GOT3 (cell line): ENCODE measurements at regions not wholly inside any gene's neighbourhood (a gene's known extent, or its start where the extent isn't known, plus 50 kb on each side); places are given as distances from the start of the nearest gene placed in this dataset.

ENCODE experiments used
- DNase-seq: peaks from one replicate; lab custom pipeline; 2025; ENCODE audit warnings: mixed read lengths; lab: John Stamatoyannopoulos, UW

DNA sequence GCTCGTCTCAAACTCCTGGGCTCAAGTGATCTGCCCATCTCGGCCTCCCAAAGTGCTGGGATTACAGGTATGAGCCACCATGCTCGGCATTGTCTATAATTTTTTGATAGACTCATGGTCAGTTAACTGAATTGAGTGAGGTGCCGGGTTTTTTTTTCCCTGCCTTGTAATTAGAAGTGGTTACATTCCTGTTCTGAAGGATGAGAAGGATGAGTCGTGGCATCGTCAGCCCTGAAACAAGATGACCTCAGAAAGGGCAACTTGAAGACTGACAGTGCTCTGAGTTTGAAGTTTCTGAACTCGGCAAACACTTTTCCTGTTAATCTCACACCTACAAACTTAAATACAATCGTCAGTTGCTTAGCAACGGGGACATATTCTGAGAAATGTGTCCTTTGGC lies 158.7 kb upstream of the PDE10A start:
- no peak for DNase-seq

DNA sequence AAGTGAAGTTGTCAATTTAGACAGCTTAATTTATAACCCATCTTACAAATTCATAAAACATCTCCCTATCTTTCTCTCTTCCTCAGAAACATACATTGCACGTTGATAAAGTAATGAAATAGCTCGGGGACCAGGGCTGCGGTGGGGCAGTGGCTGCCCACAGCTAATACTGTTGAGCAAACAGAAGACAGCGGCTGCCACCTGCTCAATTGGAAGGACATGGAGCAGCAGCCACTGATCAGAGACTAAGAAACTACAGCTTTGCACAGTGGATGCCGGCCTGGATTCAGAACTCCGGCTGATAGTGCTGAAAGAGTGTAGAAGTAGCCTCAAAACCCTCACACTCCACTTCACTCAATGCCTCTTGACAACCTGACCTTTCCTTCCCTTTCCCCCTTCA lies 157.9 kb upstream of the PDE10A start:
- no peak for DNase-seq

DNA sequence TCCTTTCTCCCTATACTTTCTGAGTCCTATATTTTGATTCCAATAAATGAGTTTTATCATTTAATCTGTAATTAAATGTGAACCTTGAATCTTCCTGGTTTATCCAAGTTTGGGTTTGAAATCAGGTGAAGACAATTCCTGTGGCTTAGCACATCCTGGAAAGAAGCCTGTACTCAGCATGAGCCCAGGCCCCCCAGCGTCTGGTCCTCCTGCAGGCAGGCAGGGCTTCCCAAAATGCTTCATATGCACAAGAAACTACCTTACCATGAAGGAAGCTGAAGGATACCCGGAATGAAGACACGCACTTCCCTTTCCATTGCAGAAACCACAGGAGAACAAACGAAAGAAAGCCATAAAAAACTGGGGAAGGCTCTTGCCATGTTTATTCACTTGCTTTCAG lies 157.4 kb upstream of the PDE10A start:
- no peak for DNase-seq

DNA sequence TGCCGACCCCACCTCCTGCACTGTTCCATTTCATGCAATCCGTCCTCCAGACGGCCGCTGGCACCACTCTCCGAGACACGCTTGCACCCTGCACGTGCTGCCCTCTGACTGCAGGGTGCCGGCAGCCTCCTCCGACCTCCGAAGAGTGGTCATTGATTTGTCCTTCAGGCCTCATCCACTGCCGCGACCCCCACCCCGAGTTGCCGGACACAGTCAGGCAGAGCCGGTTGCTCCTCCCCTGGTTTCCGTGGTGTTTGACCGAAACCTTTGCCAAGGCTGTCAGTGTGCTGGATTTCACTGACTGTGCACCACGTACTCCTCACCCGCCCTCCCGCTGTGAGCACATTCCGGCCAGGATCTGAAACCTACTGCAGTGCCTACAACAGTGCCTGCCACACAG lies 156.4 kb upstream of the PDE10A start:
- DNase-seq = peak; percentile 14

DNA sequence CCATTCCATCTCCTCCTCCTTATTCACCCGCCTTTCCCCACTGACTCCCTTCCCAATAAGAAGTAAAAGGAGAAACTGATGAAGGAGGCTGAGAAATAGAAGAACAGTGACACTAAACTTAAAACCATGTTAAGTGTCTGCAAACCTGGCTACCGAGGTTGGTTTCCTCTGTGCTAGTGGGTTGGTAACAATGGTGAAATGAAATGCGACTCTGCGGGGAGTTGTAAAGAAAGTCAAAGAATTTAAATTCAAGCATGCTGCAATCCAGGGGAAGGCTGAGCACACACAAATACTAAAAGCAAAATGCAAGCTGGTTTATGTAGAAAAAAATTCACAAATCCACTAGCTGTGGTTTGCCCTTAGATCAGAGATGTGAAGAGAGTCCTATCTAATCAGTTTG lies 155.2 kb upstream of the PDE10A start:
- DNase-seq = no peak

DNA sequence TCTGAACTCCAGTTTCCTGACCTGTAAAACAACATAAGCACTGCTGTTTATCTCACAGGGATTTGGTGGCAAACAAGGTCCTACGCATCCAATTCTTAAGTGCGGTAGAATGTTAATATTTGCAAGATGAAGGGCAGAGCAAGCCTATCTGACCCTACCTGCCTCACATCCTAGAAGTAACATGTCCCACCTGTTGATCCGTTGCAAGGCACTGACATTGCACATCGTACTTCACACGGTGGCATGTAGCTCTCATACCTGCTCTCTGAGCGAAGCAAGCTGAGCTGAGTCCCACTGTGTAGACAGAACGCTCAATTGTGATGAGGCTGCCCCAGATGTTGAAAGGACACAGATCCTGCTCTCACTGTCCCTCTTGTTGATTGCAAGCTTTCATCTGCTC lies 154.7 kb upstream of the PDE10A start:
- no peak for DNase-seq

DNA sequence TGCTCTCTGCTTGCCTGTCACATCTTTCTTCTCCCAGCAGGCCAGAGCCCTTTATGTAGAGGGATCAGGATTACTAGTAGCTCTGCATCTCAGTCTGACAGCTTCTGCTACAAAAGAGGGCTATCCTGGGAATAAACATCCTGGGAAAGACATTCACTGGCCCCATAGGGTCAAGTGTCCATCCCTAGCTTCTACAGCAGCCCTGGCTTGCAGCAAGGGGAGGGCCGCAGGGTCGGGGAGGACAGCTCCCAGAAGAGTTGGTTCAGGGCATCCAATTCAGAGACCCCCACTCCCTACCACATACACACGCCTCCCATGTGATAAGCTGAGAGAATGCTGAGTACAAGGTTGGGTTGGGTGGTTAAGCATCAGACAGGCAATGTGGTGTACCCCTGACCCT lies 154.1 kb upstream of the PDE10A start:
- DNase-seq = no peak

DNA sequence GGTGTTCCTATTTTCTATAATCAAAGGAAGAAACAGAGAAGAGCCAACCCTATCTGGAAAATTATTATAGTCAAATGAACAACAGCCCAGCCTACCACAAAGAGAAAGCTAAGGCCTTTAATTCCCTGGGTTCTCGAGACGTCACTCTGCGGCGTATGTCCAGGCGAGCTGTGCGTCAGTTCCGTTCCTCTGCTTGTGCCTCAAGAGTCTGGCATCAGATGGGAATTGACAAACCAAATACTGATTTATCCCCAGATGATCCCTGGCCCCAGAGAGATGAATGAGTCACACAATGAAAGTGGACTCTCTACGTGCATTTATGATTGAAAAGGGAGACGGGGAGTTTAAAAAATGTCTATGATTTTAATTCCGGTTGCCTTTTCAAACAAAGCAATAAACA lies 151.6 kb upstream of the PDE10A start:
- DNase-seq = no peak

DNA sequence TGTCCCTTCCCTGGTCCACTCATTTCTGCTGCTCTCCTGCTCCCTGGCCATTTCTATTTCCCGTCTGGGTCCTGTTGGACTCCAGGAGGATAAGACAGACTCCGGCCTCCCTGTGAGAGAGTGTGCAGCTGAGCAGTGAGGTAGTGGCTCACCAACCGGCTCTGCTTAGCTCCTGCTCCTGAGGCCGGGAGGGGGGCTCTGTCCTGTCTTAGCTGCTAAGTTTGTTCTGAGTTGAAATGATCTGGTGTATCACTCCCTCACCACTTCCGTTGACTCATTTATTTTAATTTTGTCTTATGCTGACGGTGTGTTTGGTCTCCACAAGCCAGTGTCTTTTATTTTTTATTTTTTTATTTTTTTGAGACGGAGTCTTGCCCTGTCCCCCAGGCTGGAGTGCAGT lies 148.5 kb upstream of the PDE10A start:
- DNase-seq = no peak

DNA sequence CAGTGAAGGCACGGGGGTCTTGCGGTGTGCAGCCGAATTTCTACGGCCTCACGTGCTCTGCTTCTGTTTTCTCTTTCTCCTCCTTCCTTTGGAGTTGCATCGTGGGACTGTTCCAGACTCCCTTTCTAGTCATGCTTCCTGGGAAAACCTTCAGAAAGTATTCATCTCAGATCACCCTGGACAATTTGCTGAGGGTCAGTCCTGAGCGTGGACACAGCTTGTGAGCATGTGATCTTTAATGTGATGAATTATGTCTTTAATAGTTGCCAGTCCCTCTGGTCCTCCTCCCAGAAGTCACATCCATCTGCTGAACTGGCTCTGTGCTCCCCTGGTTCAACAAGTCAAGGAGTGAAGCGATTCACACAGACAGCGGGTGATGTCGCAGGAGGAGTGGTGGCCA lies 145.0 kb upstream of the PDE10A start:
- DNase-seq = no peak

DNA sequence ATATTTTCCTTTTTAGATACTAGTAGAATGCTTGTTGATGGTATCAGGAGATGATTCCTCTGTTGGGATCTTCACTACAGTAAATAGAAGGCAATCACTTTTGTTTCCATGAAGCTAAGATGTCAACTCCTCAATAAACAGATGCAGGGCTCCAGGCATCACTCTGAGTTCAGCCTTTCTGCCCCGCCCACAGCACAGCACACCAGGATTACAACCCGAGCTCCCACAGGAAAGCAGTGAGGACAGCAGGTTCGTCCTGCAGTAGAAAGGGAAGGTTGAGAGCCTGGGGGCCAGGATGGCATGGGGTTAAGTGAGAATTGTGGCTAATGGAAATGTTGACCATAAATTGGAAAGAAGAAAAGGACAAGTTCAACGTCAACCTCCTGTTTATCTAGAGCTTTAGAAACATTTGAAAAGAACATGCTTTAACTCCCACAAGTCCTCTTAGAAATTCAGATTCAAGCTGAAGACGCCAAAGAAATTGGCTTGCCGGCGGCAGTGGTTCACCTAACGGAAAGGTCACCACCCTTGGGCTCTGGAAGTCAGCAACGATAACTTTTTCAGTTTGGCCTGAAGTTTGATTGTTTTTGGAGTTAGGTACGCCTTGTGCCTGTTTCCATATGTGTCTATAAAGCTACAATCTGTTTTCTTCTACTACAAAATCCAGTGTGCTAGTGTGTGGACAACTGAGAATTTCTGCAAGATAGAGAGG lies 144.4 kb upstream of the PDE10A start:
- DNase-seq = no peak

DNA sequence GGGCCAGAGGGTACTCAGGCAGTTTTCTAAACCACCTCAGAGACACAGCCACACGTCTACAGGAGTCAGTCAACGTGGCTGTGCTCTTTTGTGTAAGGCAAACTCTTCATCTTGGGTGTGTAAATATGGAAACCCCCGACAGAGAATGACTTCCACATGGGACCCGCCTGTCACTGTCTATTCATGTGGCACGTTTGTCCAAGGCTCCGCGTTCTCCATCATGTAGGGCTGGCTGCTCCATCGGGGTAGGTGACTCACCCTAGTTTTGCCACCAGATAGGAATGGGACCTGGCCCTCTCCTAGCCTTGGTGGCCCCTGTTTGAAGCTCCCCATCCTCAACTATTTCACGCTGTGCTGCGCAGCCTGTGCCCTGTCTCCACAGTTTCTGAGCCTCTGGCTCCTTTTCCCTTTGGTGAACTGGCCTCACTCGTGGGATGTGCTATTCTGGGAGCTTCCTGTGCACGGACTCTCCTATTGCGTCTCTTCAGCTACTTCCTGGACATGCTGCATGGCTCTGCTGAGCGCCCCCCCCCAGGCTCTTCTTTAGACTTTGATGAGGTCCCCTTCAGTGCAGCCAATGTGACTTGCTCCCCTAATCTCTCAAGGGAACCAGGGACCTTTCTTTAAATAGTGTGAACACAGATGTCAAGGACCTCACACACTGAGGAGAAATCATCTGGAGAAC lies 143.2 kb upstream of the PDE10A start:
- DNase-seq = no peak

DNA sequence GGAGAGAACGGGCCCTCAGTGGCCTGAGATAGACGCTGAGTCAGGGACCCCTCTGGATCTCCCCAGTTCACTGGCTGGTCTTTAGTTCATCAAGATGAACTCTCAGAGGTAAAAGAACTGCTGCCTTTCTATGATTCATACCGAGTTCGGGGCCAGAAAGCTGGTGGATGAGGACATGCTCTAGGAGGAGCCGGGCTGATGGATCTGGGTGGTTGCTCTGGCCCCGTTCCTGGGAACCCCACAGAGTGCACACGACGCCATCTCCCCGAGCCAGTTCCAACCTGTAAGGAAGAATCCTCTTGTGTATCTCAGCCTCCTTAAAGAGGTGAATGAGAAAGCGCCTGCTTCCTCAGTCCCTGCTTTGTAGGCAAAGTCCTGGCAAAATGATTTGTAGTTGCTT lies 142.6 kb upstream of the PDE10A start:
- DNase-seq = no peak

DNA sequence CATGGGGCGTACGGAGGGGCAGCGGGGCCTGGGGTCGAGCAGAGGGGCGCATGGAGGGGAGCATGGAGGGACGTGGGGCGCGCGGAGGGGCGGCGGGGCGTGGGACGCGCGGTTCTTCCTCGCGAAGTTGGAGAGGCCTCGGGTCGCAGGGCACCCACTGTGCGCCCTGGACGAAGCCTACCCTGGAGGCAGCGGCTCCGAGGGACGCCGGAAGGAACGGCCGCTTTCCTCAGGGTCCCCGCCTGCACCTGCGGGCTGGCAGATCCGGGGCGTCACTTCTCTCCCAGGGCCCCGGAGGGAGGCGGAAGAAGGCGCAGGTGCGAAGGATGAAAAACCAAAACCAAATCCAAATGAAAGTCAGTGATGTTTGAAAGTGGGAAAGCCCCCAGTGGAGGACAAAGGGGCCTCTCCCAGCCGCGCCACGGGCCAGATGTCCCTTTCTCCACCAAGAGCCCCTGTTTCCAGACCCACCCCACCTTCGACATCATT lies 142.1 kb upstream of the PDE10A start:
- no peak for DNase-seq

DNA sequence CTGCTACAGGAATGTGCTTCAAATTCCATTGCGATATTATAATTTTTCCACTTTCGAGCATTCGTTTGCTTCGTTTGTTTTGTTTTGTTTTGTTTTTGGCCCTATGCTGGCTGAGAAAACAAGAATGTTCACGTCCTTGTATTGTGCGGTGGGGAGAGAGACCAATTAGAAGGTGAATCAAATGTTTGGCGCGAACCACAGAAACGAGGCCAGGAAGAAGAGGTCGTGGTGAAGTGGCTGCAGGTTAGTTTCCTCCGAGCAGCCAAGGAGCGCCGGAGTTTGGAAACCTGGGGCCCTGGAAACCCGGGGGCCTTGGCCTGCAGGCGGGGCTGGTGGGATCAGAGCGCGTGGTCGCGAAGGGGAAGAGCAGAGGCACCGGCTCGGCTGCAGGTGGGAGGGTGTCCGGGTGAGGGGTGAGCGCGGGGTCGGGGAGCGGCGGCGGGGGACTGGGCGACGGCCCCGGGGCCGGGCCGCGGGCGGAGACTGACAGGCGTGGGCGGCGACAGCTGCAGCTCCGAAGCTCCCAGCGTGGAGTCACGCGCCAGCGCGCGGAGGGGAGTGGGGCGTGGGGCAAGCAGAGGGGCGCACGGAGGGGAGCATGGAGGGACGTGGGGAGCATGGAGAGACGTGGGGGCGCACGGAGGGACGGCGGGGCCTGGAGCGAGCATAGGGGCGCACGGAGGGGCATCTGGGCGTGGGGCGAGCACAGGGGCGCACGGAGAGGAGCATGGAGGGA lies 141.5 kb upstream of the PDE10A start:
- DNase-seq = no peak

DNA sequence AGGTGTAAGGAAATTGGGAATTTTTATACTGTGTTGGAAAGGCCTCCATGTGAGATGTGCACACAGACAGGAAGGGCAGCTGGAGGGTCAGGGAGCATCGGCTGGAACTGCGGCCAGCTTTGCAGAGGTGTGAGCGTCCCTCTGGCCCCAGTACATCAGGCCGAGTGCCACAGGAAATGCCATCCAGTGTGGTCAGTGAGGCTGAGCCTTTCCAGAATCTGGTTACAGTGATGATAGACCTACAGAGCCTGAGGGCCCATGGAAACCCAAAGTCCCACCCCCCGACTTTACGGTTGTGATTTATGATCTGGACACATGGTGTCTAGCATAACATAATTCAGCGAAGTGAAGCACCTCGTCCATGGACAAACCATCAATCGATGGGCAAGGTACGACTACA lies 137.3 kb upstream of the PDE10A start:
- DNase-seq = no peak

DNA sequence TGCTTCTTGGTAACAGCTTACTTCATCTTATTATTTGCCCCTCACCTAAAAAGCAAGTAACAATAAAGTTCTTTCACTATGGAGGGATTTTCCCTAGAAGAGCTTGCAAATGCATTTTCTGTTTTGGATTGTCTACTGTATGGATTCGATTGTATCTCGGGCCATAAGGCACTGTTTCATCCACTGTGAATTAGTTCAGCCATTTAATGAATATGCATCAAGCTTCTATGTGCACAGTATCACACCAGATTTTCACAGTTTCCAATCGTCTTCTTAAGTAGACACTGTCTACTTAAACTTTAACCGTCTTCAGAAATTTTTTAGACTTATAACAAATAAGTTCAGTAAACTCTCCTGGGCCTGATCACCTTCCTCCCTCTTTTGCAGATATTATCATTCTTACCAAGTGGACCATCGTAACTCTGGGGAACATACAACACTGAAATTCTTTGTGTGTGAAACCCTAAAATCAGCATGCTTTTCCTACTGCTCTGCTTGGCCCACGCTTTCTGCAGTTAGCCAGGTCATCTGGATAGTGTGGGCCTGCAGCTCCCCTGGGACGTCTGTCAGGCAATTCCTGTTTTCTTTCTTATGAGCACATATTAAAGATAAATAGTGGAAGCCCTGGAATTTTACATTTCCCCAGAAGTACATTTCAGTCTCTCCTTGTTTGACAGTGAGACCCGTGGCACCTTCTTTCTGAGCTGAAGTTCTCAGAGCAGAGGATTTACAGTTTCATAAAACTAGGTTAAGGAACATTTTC lies 136.5 kb upstream of the PDE10A start:
- DNase-seq = peak; percentile 25

DNA sequence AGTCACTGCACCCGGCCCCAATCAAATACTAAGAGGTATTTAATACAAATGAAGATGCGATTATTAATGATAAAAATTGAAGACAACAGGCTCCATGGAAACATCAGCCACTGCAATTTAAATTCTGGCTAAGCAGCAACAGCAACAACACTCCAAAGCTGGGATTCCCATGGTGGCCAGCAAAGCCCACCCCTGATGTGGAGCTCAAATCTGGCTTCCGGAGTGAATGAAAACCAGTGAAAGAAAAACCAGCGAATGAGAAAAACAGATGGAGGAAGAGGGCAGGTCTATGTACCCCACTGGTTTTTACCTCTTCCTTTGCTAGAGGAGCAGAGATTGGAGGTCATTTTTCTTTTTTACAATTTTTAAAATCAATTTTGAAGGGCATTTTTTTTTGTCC lies 135.9 kb upstream of the PDE10A start:
- DNase-seq = no peak

DNA sequence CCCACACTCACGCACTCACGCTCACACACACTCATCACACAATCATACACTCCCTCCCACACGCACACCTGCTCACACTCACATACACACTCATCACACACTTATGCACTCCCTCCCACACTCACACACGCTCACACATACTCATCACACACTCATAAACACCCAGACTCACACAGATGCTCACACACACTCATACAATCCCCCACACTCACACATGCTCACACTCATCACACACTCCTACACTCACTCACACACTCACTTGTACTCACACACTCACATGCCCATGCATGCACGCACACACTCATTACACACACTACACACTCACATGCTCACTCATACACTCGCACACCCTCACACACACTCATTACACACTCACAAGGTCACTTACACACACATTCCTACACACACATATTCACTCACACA lies 131.1 kb upstream of the PDE10A start:
- DNase-seq = no peak

DNA sequence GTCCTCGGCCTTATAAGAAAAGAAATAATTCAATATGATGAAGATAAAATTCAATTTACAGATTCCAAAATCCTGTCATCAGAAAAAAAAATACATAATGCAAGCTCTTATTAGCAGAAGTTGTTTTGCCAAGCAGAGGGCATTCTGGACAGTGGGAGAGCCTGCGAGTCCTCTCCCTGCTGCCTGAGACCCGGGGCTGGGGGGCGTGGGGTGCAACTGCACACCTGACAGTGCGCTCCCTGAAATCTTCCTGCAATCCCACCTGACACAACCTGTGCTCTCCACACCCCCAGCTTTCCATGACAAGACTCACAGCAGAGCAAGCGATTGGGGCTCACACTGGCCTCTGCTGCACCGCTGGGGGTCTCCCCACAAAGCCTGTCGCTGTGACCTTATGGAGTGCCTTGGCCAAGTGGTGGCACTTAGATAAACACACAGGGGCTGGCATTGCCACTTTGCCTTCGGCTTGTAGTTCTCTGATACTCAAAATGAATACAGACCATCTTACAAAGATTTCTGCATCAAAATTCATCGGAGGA lies 130.3 kb upstream of the PDE10A start:
- no peak for DNase-seq

DNA sequence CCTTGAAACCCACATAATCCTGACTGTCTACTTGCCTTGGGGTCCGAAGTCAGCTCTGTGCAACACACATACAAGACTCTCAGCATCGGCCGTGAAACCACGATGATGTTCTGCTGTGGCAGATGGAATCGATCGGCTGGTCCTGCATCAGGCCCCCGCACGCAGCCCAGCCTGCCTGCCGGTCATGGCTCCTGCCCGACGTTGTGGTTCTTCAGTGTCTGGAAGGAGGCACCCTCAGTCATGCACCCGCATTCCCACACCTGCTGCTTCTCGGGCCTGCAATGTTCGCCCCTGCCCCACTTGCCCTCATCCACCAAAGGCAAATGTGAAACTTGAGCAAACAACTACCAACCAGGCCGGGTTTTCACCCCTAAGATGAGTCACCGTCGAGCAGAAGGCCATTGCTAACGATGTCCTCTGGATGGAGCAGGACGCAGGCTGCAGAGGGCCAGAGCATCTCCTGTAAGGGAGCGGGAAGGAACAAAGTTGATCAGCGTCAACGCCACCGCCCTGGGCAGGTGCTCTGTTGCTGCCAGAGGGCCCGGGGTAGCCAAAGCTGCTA lies 128.9 kb upstream of the PDE10A start:
- DNase-seq = no peak

DNA sequence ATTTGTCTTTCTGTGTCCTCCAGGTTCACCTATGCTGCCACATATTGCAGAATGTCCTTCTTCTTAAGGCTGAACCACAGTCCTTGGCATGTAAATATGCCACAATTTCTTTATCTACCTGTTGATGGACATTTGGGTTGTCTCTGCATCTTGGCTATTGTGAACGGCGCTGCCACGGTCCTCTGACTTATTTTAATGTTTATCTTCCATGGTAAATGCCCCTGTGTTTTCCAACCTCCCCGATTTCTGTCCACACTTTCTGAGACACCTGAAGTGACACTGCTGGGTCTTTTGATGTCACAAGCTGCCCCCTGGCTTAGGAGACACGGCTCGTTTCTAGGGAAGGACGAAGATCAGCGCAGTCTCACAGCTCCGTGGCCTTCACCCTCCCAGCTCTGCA lies 128.3 kb upstream of the PDE10A start:
- DNase-seq = no peak
